ENCODE measurements at regions not wholly inside any gene's neighbourhood (a gene's known extent, or its start where the extent isn't known, plus 50 kb on each side); places are given as distances from the start of the nearest gene placed in this dataset.

DNA sequence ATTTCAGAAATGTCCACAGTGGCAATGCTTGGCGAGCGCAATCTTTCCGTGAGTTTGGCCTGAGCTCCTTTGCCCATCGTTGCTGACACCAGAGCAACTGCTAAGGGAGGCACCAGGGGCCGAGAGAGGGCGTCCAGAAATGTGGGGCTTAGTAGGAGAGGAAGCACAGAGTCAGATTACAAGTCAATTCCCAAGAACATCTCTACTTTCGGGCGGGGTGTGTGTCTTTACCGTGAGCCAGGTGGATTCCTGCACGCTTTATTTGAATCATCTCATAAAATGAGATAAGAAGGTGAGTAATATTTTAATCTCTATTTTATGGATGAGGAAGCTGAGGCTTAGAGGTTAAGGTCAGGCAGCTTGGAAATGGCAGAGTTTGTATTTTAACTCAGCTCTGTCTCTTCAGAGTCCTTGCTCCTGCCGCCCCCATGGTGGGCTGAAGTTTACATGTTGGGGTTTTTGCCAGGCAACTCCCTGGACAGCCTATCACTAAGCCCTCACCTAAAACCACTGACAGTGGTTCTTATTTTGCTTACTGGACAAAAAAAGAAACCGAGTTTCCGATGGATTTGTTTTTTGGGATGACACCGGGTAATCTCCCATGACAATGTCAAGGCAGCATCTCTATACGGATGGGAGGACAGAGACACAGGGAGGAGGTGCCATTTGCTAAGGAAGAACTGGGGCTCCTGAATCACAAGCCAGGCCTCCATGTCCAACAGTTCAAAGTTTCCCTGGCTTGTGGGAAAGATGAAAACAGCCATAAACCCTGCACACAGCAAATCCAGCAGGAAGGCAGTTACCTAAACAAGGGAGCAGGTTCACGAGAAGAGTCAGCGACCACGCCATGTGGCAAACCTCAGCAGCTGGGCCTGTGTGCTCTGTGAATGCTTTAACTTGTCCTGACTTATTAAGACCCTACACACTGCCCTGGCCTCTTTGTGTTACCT lies 112.6 kb upstream of the SLC24A3 start:
- no peaks in the 10 kb centered on the region for H3K4me1 ChIP-seq (ENCODE audit: low read length)
- no peak overlapping the region for H3K27ac ChIP-seq (ENCODE audit: low read length)
- no peak for TF ChIP-seq EZH2 (optimal IDR thresholded peaks at IDR 0.05; ENCODE audit: low read depth, low read length)
- TF ChIP-seq, protein P1, sequence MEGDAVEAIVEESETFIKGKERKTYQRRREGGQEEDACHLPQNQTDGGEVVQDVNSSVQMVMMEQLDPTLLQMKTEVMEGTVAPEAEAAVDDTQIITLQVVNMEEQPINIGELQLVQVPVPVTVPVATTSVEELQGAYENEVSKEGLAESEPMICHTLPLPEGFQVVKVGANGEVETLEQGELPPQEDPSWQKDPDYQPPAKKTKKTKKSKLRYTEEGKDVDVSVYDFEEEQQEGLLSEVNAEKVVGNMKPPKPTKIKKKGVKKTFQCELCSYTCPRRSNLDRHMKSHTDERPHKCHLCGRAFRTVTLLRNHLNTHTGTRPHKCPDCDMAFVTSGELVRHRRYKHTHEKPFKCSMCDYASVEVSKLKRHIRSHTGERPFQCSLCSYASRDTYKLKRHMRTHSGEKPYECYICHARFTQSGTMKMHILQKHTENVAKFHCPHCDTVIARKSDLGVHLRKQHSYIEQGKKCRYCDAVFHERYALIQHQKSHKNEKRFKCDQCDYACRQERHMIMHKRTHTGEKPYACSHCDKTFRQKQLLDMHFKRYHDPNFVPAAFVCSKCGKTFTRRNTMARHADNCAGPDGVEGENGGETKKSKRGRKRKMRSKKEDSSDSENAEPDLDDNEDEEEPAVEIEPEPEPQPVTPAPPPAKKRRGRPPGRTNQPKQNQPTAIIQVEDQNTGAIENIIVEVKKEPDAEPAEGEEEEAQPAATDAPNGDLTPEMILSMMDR (IDR thresholded peaks at IDR 0.05; ENCODE audit: low read length), result no peak
- TF ChIP-seq EZH2phosphoT487 (IDR thresholded peaks at IDR 0.05; ENCODE audit: low read length), result no peak
- no peak for DNase-seq
- no peak overlapping the region for H3K9ac ChIP-seq (ENCODE audit: low read length)
- H3K4me3 ChIP-seq (ENCODE audit: low read length), result no peak overlapping the region
- H3F3A ChIP-seq (ENCODE audit: insufficient read depth, low read length), result no peaks in the 10 kb centered on the region
- H3K79me2 ChIP-seq (ENCODE audit: low read length), result no peaks in the 10 kb centered on the region
- H3K9me2 ChIP-seq (replicated peaks; ENCODE audit: insufficient read depth, low read length), result no peaks in the 10 kb centered on the region
- H3K36me3 ChIP-seq (replicated peaks; ENCODE audit: insufficient read depth, low read length), result no peaks in the 10 kb centered on the region
- H3K9me3 ChIP-seq (replicated peaks; ENCODE audit: insufficient read depth, low read length), result no peaks in the 10 kb centered on the region
- no peak overlapping the region for H3K4me2 ChIP-seq (ENCODE audit: low read depth, low read length)
- no peaks in the 10 kb centered on the region for H4K20me1 ChIP-seq (ENCODE audit: insufficient read depth, low read length)
- H3K27me3 ChIP-seq (replicated peaks; ENCODE audit: insufficient read depth, low read length), result no peaks in the 10 kb centered on the region
- H2AFZ ChIP-seq (ENCODE audit: low read length), result no peak overlapping the region

DNA sequence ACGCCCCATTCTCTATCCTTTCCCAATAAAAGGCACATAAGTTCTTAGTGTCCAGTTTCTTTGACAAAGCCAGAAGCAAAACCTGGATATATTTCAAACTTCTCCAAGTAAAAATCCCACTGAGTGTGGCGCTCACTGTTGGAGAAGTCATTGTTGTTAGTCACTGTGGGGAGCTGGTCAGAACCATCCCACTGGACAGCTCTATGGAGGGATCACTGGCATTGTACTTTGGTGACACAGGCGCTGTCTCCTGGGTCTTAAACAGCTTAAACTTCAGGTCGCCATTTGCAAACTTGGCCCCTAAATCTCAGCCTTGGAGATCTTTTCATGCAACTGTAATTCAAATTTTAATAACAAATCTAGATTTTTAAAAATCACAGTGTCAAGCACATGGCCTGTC lies 111.5 kb upstream of the SLC24A3 start:
- Histone ChIP-seq H3K9ac (ENCODE audit: low read length) (no peak overlapping the region), H2AFZ (ENCODE audit: low read length) (no peak overlapping the region), H3K4me3 (ENCODE audit: low read length) (no peak overlapping the region), H3K4me2 (ENCODE audit: low read depth, low read length) (no peak overlapping the region), H3K27me3 (replicated peaks; ENCODE audit: insufficient read depth, low read length) (no peaks in the 10 kb centered on the region), H3K9me2 (replicated peaks; ENCODE audit: insufficient read depth, low read length) (no peaks in the 10 kb centered on the region), H3K36me3 (replicated peaks; ENCODE audit: insufficient read depth, low read length) (no peaks in the 10 kb centered on the region), H4K20me1 (ENCODE audit: insufficient read depth, low read length) (no peaks in the 10 kb centered on the region), H3K27ac (ENCODE audit: low read length) (no peak overlapping the region), H3K4me1 (ENCODE audit: low read length) (no peaks in the 10 kb centered on the region), H3K9me3 (replicated peaks; ENCODE audit: insufficient read depth, low read length) (no peaks in the 10 kb centered on the region), H3K79me2 (ENCODE audit: low read length) (no peaks in the 10 kb centered on the region), H3F3A (ENCODE audit: insufficient read depth, low read length) (no peaks in the 10 kb centered on the region)
- TF ChIP-seq, protein P1 (IDR thresholded peaks at IDR 0.05; ENCODE audit: low read length), result no peak
- no peak for TF ChIP-seq EZH2phosphoT487 (IDR thresholded peaks at IDR 0.05; ENCODE audit: low read length)
- no peak for TF ChIP-seq EZH2 (optimal IDR thresholded peaks at IDR 0.05; ENCODE audit: low read depth, low read length)
- DNase-seq, result no peak

DNA sequence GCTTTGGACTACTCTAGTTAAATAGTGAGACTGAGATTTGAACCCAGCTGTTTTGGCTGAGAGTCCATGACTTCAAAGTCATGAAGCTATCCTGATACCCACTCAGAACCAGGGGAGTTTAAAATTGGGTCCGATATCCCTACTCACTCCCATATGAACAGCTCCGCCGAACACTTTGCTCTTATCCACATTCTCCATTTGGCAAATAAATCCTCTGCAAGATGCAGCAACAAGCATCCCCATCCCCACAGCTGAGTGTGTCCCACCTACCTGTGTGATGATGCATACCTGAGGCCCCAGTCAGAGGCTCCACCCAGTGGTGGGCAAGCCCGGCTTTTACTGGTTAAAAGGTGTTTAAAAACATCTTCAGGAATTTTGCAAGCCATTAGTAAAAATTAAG lies 108.3 kb upstream of the SLC24A3 start:
- H3K79me2 ChIP-seq (ENCODE audit: low read length), result no peaks in the 10 kb centered on the region

More for the DNA sequence above, 108.3 kb upstream of the SLC24A3 start:
- Histone ChIP-seq H4K20me1 (ENCODE audit: insufficient read depth, low read length) (no peaks in the 10 kb centered on the region), H3K9me2 (replicated peaks; ENCODE audit: insufficient read depth, low read length) (no peaks in the 10 kb centered on the region), H3K9ac (ENCODE audit: low read length) (no peak overlapping the region), H3K27ac (ENCODE audit: low read length) (no peak overlapping the region), H2AFZ (ENCODE audit: low read length) (no peak overlapping the region), H3K4me3 (ENCODE audit: low read length) (no peak overlapping the region), H3K36me3 (replicated peaks; ENCODE audit: insufficient read depth, low read length) (no peaks in the 10 kb centered on the region), H3K9me3 (replicated peaks; ENCODE audit: insufficient read depth, low read length) (no peaks in the 10 kb centered on the region), H3K4me1 (ENCODE audit: low read length) (no peaks in the 10 kb centered on the region), H3K27me3 (replicated peaks; ENCODE audit: insufficient read depth, low read length) (no peaks in the 10 kb centered on the region), H3K4me2 (ENCODE audit: low read depth, low read length) (no peak overlapping the region), H3F3A (ENCODE audit: insufficient read depth, low read length) (no peaks in the 10 kb centered on the region)
- DNase-seq, result no peak
- TF ChIP-seq EZH2 (optimal IDR thresholded peaks at IDR 0.05; ENCODE audit: low read depth, low read length), result no peak
- TF ChIP-seq, protein P1 (IDR thresholded peaks at IDR 0.05; ENCODE audit: low read length), result no peak
- TF ChIP-seq EZH2phosphoT487 (IDR thresholded peaks at IDR 0.05; ENCODE audit: low read length), result no peak

Measured in MM.1S (cell line).